ENCODE measurements at regions not wholly inside any gene's neighbourhood (a gene's known extent, or its start where the extent isn't known, plus 50 kb on each side); places are given as distances from the start of the nearest gene placed in this dataset.

- TF ChIP-seq SUZ12 (IDR thresholded peaks at IDR 0.05; ENCODE audit: extremely low read depth, insufficient read depth, insufficient read length) (no peak), YY1 (IDR thresholded peaks at IDR 0.05; ENCODE audit: insufficient read depth, insufficient read length) (no peak), ZNF274 (IDR thresholded peaks at IDR 0.05; ENCODE audit: low read depth, low read length) (no peak)
These were observed 239.6 kb upstream of the FGGY start for GRCh38 chr1:59057211-59057694.
